Testis (tissue), 2 donors: ENCODE measurements at regions not wholly inside any gene's neighbourhood (a gene's known extent, or its start where the extent isn't known, plus 50 kb on each side); places are given as distances from the start of the nearest gene placed in this dataset.

Experiments
- CTCF ChIP-seq, 3 experiments: fragments of 450-650 bp in 2 of 3; fragments of 200-600 bp in 1 of 3; sonication (generic) in 1 of 3; IDR thresholded peaks; one replicate each; pipeline ENCODE4 v1.5.1; 2016 to 2019; ENCODE audit warnings: antibody characterized with exemption in 3 of 3, mild to moderate bottlenecking in 2 of 3, moderate library complexity in 1 of 3
- POLR2A ChIP-seq: fragments of 450-650 bp; IDR thresholded peaks from one replicate; pipeline ENCODE4 v1.6.1; 2017; ENCODE audit warnings: antibody characterized with exemption, mild to moderate bottlenecking, moderate library complexity

GRCh38 chr2:108079736-108080135 lies 93.4 kb downstream of the SLC5A7 start:
- TF ChIP-seq POLR2A (no peak), CTCF (IDR thresholded peaks at IDR 0.05) (no peak)
